Right lobe of liver (tissue), 4 donors: ENCODE measurements at regions not wholly inside any gene's neighbourhood (a gene's known extent, or its start where the extent isn't known, plus 50 kb on each side); places are given as distances from the start of the nearest gene placed in this dataset.

Experiments used
- POLR2A ChIP-seq: fragments of 450-650 bp; IDR thresholded peaks from one replicate; pipeline ENCODE4 v1.6.1; 2017; ENCODE audit warnings: antibody characterized with exemption, mild to moderate bottlenecking
- TF ChIP-seq, protein P1 (sequence below), 4 donors: fragments of 200-600 bp in 3 of 4; fragments of 450-650 bp in 1 of 4; IDR thresholded peaks; one replicate each; pipeline versions ENCODE4 v1.5.1 to v1.8.0; 2016 to 2022; ENCODE audit warnings: antibody characterized with exemption in 4 of 4, mild to moderate bottlenecking in 2 of 4
- donor health status: DM: no; HTN: no; CAD: no.
- donor health status: DM: no; HTN: no; CAD: no.
- donor health status: DM: no; HTN: yes; CAD: no.

DNA sequence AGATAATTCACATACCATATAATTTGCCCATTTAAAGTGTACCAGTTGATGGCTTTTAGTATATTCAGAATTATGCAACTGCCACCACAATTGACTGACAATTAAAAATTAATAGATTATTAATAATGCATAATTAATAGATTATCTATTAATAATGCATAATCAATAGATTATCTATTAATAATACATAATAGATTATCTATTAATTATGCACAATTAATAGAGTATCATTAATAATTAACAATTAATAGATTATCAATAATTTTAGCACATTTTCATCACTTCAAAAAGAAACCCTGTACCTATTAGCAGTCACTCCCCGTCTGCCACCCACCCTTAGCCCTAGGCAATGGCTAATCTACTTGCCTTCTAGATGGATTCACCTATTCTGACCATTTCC, 108.6 kb upstream of the NR3C2 start:
- TF ChIP-seq, protein P1, sequence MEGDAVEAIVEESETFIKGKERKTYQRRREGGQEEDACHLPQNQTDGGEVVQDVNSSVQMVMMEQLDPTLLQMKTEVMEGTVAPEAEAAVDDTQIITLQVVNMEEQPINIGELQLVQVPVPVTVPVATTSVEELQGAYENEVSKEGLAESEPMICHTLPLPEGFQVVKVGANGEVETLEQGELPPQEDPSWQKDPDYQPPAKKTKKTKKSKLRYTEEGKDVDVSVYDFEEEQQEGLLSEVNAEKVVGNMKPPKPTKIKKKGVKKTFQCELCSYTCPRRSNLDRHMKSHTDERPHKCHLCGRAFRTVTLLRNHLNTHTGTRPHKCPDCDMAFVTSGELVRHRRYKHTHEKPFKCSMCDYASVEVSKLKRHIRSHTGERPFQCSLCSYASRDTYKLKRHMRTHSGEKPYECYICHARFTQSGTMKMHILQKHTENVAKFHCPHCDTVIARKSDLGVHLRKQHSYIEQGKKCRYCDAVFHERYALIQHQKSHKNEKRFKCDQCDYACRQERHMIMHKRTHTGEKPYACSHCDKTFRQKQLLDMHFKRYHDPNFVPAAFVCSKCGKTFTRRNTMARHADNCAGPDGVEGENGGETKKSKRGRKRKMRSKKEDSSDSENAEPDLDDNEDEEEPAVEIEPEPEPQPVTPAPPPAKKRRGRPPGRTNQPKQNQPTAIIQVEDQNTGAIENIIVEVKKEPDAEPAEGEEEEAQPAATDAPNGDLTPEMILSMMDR (IDR thresholded peaks at IDR 0.05): no peak
- no peak for TF ChIP-seq POLR2A
